B cell (primary cell): ENCODE measurements at regions not wholly inside any gene's neighbourhood (a gene's known extent, or its start where the extent isn't known, plus 50 kb on each side); places are given as distances from the start of the nearest gene placed in this dataset.

Source experiments
- ATAC-seq: fragments of 200-7000 bp; cut with Tn5 transposase; one replicate; pipeline ENCODE4 v1.10.0; 2021; ENCODE audit warnings: low read depth, mild to moderate bottlenecking, moderate number of reproducible peaks, moderate library complexity
- CTCF ChIA-PET: fragments of 350-600 bp; sonication (Branson Sonifier 250); formaldehyde crosslinking; loops from one replicate; lab custom pipeline; 2021; ENCODE audit warnings: antibody characterized with exemption, inconsistent platforms; lab: Charles Lee
- POLR2A ChIA-PET: fragments of 350-600 bp; sonication (Branson Sonifier 250); formaldehyde crosslinking; loops from one replicate; lab custom pipeline; 2021; ENCODE audit warnings: antibody characterized with exemption; lab: Charles Lee
- DNase-seq: peaks from one replicate; pipeline ENCODE4 v3.0.0; 2013
- H2AFZ ChIP-seq: 2 replicates; pipeline ENCODE4 v1.6.1; 2012; ENCODE audit warnings: mild to moderate bottlenecking, low read depth, low read length; ENCODE audit not compliant: insufficient read depth, poor library complexity, severe bottlenecking
- H3K27ac ChIP-seq, 2 donors: 1 replicate in 1 of 2; 2 replicates in 1 of 2; pipeline ENCODE4 v1.5.1; 2012 to 2013; ENCODE audit warnings: low read length in 2 of 2, mild to moderate bottlenecking in 2 of 2, moderate library complexity in 1 of 2
- H3K27me3 ChIP-seq, 4 experiments: fragments of 200-600 bp in 1 of 4; sonication (generic) in 1 of 4; replicated peaks in 1 of 4; 1 replicate in 2 of 4; 2 replicates in 2 of 4; pipeline versions ENCODE4 v1.6.1 to v1.7.0; 2013 to 2016; ENCODE audit warnings: low read length in 3 of 4, mild to moderate bottlenecking in 2 of 4, mixed read lengths in 1 of 4, moderate library complexity in 1 of 4; ENCODE audit not compliant: insufficient read depth in 4 of 4, control insufficient read depth in 3 of 4; ENCODE audit errors: control extremely low read depth in 1 of 4
- H3K36me3 ChIP-seq, 2 experiments: replicated peaks in 1 of 2; 1 replicate in 1 of 2; 2 replicates in 1 of 2; pipeline versions ENCODE4 v1.6.1 to v1.7.1; 2013; ENCODE audit warnings: low read length in 1 of 2; ENCODE audit not compliant: insufficient read depth in 2 of 2, control insufficient read depth in 1 of 2; ENCODE audit errors: control extremely low read depth in 1 of 2, extremely low read depth in 1 of 2
- H3K4me1 ChIP-seq, 2 donors: fragments of 200-600 bp in 1 of 2; sonication (generic) in 1 of 2; 1 replicate in 1 of 2; 2 replicates in 1 of 2; pipeline versions ENCODE4 v1.5.1 to v1.6.1; 2013 to 2017; ENCODE audit warnings: low read length in 2 of 2; ENCODE audit not compliant: control insufficient read depth in 2 of 2, insufficient read depth in 2 of 2
- H3K4me2 ChIP-seq: replicated peaks from 2 replicates; pipeline ENCODE3; 2012; ENCODE audit warnings: mild to moderate bottlenecking, low read depth, low read length; ENCODE audit not compliant: poor library complexity, severe bottlenecking
- H3K4me3 ChIP-seq, 5 experiments: fragments of 200-600 bp in 1 of 5; sonication (generic) in 1 of 5; 1 replicate in 3 of 5; 2 replicates in 2 of 5; pipeline versions ENCODE4 v1.5.1 to v1.7.0; 2011 to 2016; ENCODE audit warnings: low read length in 4 of 5, mild to moderate bottlenecking in 4 of 5, low read depth in 2 of 5, control low read depth in 1 of 5, moderate library complexity in 1 of 5; ENCODE audit not compliant: insufficient read depth in 1 of 5; ENCODE audit errors: control extremely low read depth in 1 of 5, extremely low read depth in 1 of 5
- H3K79me2 ChIP-seq: fragments of 200-600 bp; sonication (generic); one replicate; pipeline ENCODE4 v1.6.0; 2016; ENCODE audit warnings: low read length; ENCODE audit not compliant: control insufficient read depth, insufficient read depth
- H3K9ac ChIP-seq: fragments of 200-600 bp; sonication (generic); 2 replicates; pipeline ENCODE4 v1.6.1; 2017; ENCODE audit warnings: mild to moderate bottlenecking, low read length, moderate library complexity
- H3K9me3 ChIP-seq, 3 donors: one replicate each; pipeline versions ENCODE4 v1.6.1 to v1.7.1; 2013; ENCODE audit warnings: low read length in 2 of 3; ENCODE audit not compliant: control insufficient read depth in 2 of 3, insufficient read depth in 1 of 3; ENCODE audit errors: control extremely low read depth in 1 of 3
- H4K20me1 ChIP-seq: 2 replicates; pipeline ENCODE4 v1.6.0; 2012; ENCODE audit warnings: mild to moderate bottlenecking, low read length; ENCODE audit not compliant: insufficient read depth, control insufficient read depth, poor library complexity, severe bottlenecking
- H3K27ac Mint-ChIP-seq: one replicate; pipeline ENCODE4 v1.8.0; 2021; ENCODE audit warnings: mixed read lengths
- H3K27me3 Mint-ChIP-seq: one replicate; pipeline ENCODE4 v1.8.0; 2021; ENCODE audit warnings: mixed read lengths
- H3K4me1 Mint-ChIP-seq: one replicate; pipeline ENCODE4 v1.8.0; 2021; ENCODE audit warnings: mixed read lengths
- H3K4me3 Mint-ChIP-seq: one replicate; pipeline ENCODE4 v1.8.0; 2021; ENCODE audit warnings: mixed read lengths
- H3K9me3 Mint-ChIP-seq: one replicate; pipeline ENCODE4 v1.8.0; 2022; ENCODE audit warnings: mixed read lengths; ENCODE audit not compliant: insufficient read depth
- EZH2 ChIP-seq: IDR thresholded peaks from 2 replicates; pipeline ENCODE4 v1.6.1; 2012; ENCODE audit warnings: borderline replicate concordance, low read depth, mild to moderate bottlenecking, moderate library complexity, low read length; ENCODE audit not compliant: insufficient read depth, poor library complexity, severe bottlenecking
- WGBS: methylation state at CpG from one replicate; pipeline ENCODE4 v1.1.5; 2013; ENCODE audit warnings: missing lambda C conversion rate; ENCODE audit not compliant: insufficient coverage; 5-methylcytosine and 5-hydroxymethylcytosine counted together
- intact Hi-C: fragments of 100-400 bp; cut with micrococcal nuclease; formaldehyde crosslinking; loops from one replicate; pipeline ENCODE4 v1.10.0; 2022
- TF ChIP-seq, protein P1 (sequence below): fragments of 200-600 bp; IDR thresholded peaks from one replicate; pipeline ENCODE4 v1.8.0; 2022; ENCODE audit warnings: antibody characterized with exemption, mild to moderate bottlenecking

DNA sequence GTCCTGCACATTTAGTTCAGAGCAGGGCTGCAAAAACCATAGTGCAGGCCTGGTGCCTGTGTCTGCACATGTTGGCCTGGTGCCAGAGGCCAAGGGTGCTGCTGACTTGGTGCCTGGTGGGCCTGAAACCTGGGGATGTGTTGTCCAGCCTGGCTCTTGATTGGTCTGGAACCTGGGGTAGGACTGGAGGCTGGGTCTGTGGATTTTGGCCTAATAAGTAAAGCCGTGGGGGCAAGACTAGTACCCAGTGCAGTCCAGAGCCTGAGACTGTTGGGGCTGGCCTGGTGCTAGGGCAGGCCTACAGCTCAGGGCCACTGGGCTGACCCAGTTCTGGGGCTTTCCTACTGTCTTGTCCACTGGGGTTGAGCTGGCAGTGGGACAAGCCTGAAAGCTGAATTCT, 817.9 kb downstream of the DNAJB9 start:
- H3K27ac Mint-ChIP-seq: no peak overlapping the region
- H3K79me2 ChIP-seq: no peaks in the 10 kb centered on the region
- intact Hi-C loops: no loop called here
- H3K27ac ChIP-seq: no peak overlapping the region
- H3K9ac ChIP-seq: no peak overlapping the region
- no peaks in the 10 kb centered on the region for H3K27me3 Mint-ChIP-seq
- CTCF ChIA-PET: no interaction called here
- TF ChIP-seq EZH2: no peak
- TF ChIP-seq, protein P1, sequence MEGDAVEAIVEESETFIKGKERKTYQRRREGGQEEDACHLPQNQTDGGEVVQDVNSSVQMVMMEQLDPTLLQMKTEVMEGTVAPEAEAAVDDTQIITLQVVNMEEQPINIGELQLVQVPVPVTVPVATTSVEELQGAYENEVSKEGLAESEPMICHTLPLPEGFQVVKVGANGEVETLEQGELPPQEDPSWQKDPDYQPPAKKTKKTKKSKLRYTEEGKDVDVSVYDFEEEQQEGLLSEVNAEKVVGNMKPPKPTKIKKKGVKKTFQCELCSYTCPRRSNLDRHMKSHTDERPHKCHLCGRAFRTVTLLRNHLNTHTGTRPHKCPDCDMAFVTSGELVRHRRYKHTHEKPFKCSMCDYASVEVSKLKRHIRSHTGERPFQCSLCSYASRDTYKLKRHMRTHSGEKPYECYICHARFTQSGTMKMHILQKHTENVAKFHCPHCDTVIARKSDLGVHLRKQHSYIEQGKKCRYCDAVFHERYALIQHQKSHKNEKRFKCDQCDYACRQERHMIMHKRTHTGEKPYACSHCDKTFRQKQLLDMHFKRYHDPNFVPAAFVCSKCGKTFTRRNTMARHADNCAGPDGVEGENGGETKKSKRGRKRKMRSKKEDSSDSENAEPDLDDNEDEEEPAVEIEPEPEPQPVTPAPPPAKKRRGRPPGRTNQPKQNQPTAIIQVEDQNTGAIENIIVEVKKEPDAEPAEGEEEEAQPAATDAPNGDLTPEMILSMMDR: no peak
- POLR2A ChIA-PET: no interaction called here
- no peaks in the 10 kb centered on the region for H4K20me1 ChIP-seq
- DNase-seq (no peak), ATAC-seq (no peak)
- H3K9me3 ChIP-seq: peaks cover 0 to 6% (median 0%) of the 10 kb centered on the region in 3 donors
- H3K4me3 Mint-ChIP-seq: no peak overlapping the region
- H3K4me1 Mint-ChIP-seq: no peaks in the 10 kb centered on the region
- no peak overlapping the region for H2AFZ ChIP-seq
- H3K27me3 ChIP-seq: no peaks in the 10 kb centered on the region
- H3K4me1 ChIP-seq: no peaks in the 10 kb centered on the region
- H3K36me3 ChIP-seq: no peaks in the 10 kb centered on the region
- H3K4me3 ChIP-seq: no peak overlapping the region
- 85% methylated on average over 1 of the region's 1 CpG for WGBS
- no peaks in the 10 kb centered on the region for H3K9me3 Mint-ChIP-seq
- H3K4me2 ChIP-seq: no peak overlapping the region

DNA sequence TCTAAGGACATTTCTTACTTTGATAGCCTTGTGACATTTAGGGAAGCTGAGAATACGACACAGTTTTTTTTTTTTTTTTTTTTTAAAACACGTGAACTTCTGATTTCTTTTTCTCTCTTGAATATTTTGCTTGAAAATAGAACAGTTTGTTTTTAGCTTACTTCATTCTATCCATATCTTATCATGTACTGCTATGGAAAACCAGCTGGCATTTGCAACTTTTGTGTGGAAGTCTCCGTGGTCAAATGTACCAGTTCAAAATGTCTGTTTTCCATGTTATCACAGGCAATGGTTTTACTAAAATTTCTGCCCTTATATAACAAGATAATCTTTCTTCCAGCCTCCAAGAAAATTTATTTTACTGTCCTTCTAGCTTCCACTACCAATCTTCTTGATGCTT, 821.6 kb downstream of the DNAJB9 start:
- no peak overlapping the region for H3K27ac ChIP-seq
- DNase-seq (no peak), ATAC-seq (no peak)
- no peaks in the 10 kb centered on the region for H3K36me3 ChIP-seq
- no peak overlapping the region for H2AFZ ChIP-seq
- H3K4me1 ChIP-seq: no peaks in the 10 kb centered on the region
- H3K27me3 ChIP-seq: no peaks in the 10 kb centered on the region
- CTCF ChIA-PET: no interaction called here
- H3K4me3 ChIP-seq: no peak overlapping the region
- H3K9me3 ChIP-seq: peaks cover 0 to 6% (median 0%) of the 10 kb centered on the region in 3 donors
- WGBS: no CpG with 5 or more reads among the region's 3 CpGs
- H3K9me3 Mint-ChIP-seq: no peaks in the 10 kb centered on the region
- no peaks in the 10 kb centered on the region for H3K79me2 ChIP-seq
- H3K4me1 Mint-ChIP-seq: no peaks in the 10 kb centered on the region
- H3K4me2 ChIP-seq: no peak overlapping the region
- POLR2A ChIA-PET: no interaction called here
- TF ChIP-seq EZH2: no peak
- TF ChIP-seq, protein P1: no peak
- no peak overlapping the region for H3K9ac ChIP-seq
- H3K27me3 Mint-ChIP-seq: no peaks in the 10 kb centered on the region
- intact Hi-C loops: no loop called here
- no peak overlapping the region for H3K27ac Mint-ChIP-seq
- H3K4me3 Mint-ChIP-seq: no peak overlapping the region
- no peaks in the 10 kb centered on the region for H4K20me1 ChIP-seq
